Peyer's patch (tissue), 4 donors: ENCODE measurements at regions not wholly inside any gene's neighbourhood (a gene's known extent, or its start where the extent isn't known, plus 50 kb on each side); places are given as distances from the start of the nearest gene placed in this dataset.
"Not testable (repeated sequence)": the region's sequence is repeated elsewhere in the genome, so short reads cannot be mapped to it uniquely, and the experiment has no call there.

ENCODE experiments used
- CTCF ChIP-seq, 6 experiments: fragments of 450-650 bp in 4 of 6; fragments of 200-600 bp in 2 of 6; sonication (generic) in 1 of 6; IDR thresholded peaks; one replicate each; pipeline ENCODE4 v1.5.1; 2017 to 2019; ENCODE audit warnings: antibody characterized with exemption in 6 of 6, mild to moderate bottlenecking in 3 of 6, moderate library complexity in 1 of 6
- POLR2A ChIP-seq, 2 donors: fragments of 450-650 bp; IDR thresholded peaks; one replicate each; pipeline ENCODE4 v1.5.1; 2017; ENCODE audit warnings: antibody characterized with exemption in 2 of 2, mild to moderate bottlenecking in 2 of 2, moderate library complexity in 2 of 2

DNA sequence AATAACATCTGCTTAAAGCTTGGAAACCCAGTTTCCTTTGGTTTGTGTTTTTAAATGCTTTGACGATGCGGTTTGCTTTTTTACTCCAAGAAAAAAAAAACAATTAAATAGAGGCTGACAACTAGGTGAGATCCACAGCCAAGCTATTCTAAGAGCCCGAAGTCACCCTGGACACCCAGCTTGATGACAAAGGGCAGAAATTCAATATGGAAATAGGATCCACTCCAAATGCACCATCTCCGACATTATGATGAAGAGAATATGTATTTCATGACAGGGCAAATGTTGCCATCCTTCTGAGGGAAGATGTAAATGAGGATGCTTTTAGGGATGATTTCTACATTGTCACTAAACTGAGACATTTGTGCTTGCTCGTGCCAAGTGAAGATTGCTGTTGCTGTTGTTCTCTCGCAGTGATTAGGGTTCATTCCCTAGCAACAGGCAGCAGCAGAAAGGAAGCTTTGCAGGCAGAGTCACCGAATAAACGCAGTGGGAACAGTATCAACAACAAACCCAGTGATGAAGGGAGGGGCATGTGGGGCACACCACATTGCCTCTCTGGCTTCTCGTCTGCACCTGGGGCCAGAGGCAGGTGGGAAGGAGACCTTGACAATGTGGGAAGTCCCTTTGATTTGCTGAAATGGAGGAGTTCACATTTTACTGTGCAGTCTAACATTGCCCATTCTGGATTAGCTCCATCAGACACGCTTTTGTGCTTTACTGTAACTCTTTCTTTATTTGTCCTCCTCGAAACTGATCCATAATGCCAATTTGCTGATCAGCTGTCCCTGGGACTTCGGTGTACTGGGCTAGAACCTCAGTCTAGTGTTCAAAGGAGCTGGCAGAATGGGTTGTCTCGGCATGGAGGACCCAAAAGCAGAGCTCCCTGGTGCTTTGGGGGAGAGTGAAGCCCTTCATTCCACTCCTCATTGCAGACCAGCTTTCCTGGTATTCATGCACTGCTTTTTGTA lies 240.2 kb upstream of the PLGLB2 start:
- not testable (repeated sequence) for TF ChIP-seq POLR2A, CTCF (IDR thresholded peaks at IDR 0.05)
